Liver (tissue), 3 donors: ENCODE measurements at regions not wholly inside any gene's neighbourhood (a gene's known extent, or its start where the extent isn't known, plus 50 kb on each side); places are given as distances from the start of the nearest gene placed in this dataset.

ENCODE experiments used
- ATF3 ChIP-seq: IDR thresholded peaks from 2 replicates; pipeline ENCODE4 v1.6.1; 2016; ENCODE audit warnings: antibody characterized with exemption
- CTCF ChIP-seq: fragments of 150-350 bp; IDR thresholded peaks from 2 replicates; pipeline ENCODE4 v1.5.1; 2017; ENCODE audit warnings: improper control_type of control experiment, low read depth, low read length; ENCODE audit not compliant: missing input control
- FOXA1 ChIP-seq: IDR thresholded peaks from 2 replicates; pipeline ENCODE4 v1.6.1; 2016; ENCODE audit warnings: antibody characterized with exemption
- GABPA ChIP-seq, 2 donors: IDR thresholded peaks in 1 of 2; conservative IDR thresholded peaks in 1 of 2; 2 replicates each; pipeline ENCODE4 v1.6.1; 2016; ENCODE audit warnings: antibody characterized with exemption in 2 of 2, mild to moderate bottlenecking in 1 of 2, moderate library complexity in 1 of 2
- HNF4A ChIP-seq, 2 donors: conservative IDR thresholded peaks; 2 replicates each; pipeline ENCODE4 v1.6.1; 2016; ENCODE audit warnings: antibody characterized with exemption in 2 of 2, mild to moderate bottlenecking in 2 of 2
- JUND ChIP-seq, 2 donors: IDR thresholded peaks; 2 replicates each; pipeline ENCODE4 v1.6.1; 2016; ENCODE audit warnings: antibody characterized with exemption in 2 of 2
- RAD21 ChIP-seq, 2 donors: IDR thresholded peaks; 2 replicates each; pipeline ENCODE4 v1.6.1; 2016; ENCODE audit warnings: antibody characterized with exemption in 2 of 2, mild to moderate bottlenecking in 2 of 2
- RXRA ChIP-seq, 2 donors: IDR thresholded peaks; 2 replicates each; pipeline ENCODE4 v1.6.1; 2017 to 2018; ENCODE audit warnings: antibody characterized with exemption in 2 of 2, mild to moderate bottlenecking in 1 of 2
- TAF1 ChIP-seq: conservative IDR thresholded peaks from 2 replicates; pipeline ENCODE4 v1.6.1; 2016; ENCODE audit warnings: antibody characterized with exemption, mild to moderate bottlenecking
- TF ChIP-seq, protein P1 (sequence below): IDR thresholded peaks from 2 replicates; pipeline ENCODE4 v1.6.1; 2016; ENCODE audit warnings: antibody characterized with exemption, mild to moderate bottlenecking
- TF ChIP-seq, protein P2 (sequence below): IDR thresholded peaks from 2 replicates; pipeline ENCODE4 v1.6.1; 2016; ENCODE audit warnings: antibody characterized with exemption
- donor health status: healthy.
- donor health status: healthy.

DNA sequence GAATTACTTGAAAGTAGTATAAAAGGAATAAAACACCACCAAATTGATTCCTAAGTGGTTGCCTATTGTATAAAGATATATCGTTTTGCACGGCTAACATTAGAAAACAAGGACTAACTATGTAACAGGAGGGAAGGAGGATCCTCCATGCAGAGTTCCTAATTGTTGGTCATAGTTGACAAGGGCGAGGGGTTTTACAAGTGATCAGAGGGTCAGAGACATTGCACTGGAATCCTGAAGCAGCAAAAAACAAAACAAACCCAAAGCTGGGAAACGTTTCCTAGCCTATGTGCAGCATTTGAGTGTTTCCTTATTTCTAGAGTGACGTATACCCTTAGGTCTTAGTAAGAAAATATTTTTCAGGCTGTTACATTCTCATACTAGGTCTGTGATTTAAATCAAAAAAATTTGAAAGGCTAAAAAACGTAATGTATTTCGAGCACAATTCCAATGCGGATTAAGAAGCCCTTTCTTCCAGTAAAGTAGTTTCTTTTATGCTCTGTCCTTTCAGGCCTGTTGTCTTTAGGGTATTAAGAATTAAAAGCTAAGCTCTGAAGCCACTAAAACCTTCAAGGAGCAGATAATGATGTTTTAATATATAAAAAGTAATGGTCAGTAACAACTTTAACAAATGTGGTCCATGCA lies 373.8 kb upstream of the MMS22L start:
- TF ChIP-seq CTCF (no peak), JUND (IDR thresholded peaks at IDR 0.05) (no peak), HNF4A (conservative IDR thresholded peaks at IDR 0.05) (no peak), FOXA1 (no peak), RAD21 (IDR thresholded peaks at IDR 0.05) (no peak), GABPA (IDR thresholded peaks at IDR 0.05 in 1 of 2, conservative IDR thresholded peaks at IDR 0.05 in 1 of 2) (no peak), ATF3 (no peak), TAF1 (no peak), RXRA (IDR thresholded peaks at IDR 0.05) (no peak)
- TF ChIP-seq, protein P1, sequence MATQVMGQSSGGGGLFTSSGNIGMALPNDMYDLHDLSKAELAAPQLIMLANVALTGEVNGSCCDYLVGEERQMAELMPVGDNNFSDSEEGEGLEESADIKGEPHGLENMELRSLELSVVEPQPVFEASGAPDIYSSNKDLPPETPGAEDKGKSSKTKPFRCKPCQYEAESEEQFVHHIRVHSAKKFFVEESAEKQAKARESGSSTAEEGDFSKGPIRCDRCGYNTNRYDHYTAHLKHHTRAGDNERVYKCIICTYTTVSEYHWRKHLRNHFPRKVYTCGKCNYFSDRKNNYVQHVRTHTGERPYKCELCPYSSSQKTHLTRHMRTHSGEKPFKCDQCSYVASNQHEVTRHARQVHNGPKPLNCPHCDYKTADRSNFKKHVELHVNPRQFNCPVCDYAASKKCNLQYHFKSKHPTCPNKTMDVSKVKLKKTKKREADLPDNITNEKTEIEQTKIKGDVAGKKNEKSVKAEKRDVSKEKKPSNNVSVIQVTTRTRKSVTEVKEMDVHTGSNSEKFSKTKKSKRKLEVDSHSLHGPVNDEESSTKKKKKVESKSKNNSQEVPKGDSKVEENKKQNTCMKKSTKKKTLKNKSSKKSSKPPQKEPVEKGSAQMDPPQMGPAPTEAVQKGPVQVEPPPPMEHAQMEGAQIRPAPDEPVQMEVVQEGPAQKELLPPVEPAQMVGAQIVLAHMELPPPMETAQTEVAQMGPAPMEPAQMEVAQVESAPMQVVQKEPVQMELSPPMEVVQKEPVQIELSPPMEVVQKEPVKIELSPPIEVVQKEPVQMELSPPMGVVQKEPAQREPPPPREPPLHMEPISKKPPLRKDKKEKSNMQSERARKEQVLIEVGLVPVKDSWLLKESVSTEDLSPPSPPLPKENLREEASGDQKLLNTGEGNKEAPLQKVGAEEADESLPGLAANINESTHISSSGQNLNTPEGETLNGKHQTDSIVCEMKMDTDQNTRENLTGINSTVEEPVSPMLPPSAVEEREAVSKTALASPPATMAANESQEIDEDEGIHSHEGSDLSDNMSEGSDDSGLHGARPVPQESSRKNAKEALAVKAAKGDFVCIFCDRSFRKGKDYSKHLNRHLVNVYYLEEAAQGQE, result no peak
- TF ChIP-seq, protein P2, sequence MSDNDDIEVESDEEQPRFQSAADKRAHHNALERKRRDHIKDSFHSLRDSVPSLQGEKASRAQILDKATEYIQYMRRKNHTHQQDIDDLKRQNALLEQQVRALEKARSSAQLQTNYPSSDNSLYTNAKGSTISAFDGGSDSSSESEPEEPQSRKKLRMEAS, result no peak
